ENCODE measurements at regions not wholly inside any gene's neighbourhood (a gene's known extent, or its start where the extent isn't known, plus 50 kb on each side); places are given as distances from the start of the nearest gene placed in this dataset.

- H3K27ac ChIP-seq, result no peak overlapping the region
- POLR2A ChIA-PET, result no interaction called here
- ATAC-seq (no peak), DNase-seq (ENCODE audit: low read depth in 1 of 2, low spot score in 1 of 2) (no peak), FAIRE-seq (no peak)
- CTCF ChIA-PET, result no interaction called here
- no peak overlapping the region for H3K4me3 ChIP-seq
- no peak overlapping the region for H3K4me2 ChIP-seq
- TF ChIP-seq CBX8 (IDR thresholded peaks at IDR 0.05) (no peak), RCOR1 (IDR thresholded peaks at IDR 0.05; ENCODE audit: low read depth, low read length) (no peak), FOSL2 (IDR thresholded peaks at IDR 0.05) (no peak), FOSL2 (CRISPR knock-in tag; IDR thresholded peaks at IDR 0.05) (no peak), TP53 (CRISPR knock-in tag; IDR thresholded peaks at IDR 0.05) (no peak), HDAC2 (IDR thresholded peaks at IDR 0.05) (no peak), NFE2L2 (conservative IDR thresholded peaks at IDR 0.05; ENCODE audit: low read length) (no peak), RARB (CRISPR knock-in tag; IDR thresholded peaks at IDR 0.05) (no peak), EHF (CRISPR knock-in tag; IDR thresholded peaks at IDR 0.05) (no peak), EHMT2 (IDR thresholded peaks at IDR 0.05; ENCODE audit: low read depth) (no peak), POLR2A (IDR thresholded peaks at IDR 0.05; ENCODE audit: low read length) (no peak)
- TF ChIP-seq, protein P1, sequence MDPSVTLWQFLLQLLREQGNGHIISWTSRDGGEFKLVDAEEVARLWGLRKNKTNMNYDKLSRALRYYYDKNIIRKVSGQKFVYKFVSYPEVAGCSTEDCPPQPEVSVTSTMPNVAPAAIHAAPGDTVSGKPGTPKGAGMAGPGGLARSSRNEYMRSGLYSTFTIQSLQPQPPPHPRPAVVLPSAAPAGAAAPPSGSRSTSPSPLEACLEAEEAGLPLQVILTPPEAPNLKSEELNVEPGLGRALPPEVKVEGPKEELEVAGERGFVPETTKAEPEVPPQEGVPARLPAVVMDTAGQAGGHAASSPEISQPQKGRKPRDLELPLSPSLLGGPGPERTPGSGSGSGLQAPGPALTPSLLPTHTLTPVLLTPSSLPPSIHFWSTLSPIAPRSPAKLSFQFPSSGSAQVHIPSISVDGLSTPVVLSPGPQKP (IDR thresholded peaks at IDR 0.05; ENCODE audit: low read depth, low read length), result no peak
- TF ChIP-seq, protein P2, sequence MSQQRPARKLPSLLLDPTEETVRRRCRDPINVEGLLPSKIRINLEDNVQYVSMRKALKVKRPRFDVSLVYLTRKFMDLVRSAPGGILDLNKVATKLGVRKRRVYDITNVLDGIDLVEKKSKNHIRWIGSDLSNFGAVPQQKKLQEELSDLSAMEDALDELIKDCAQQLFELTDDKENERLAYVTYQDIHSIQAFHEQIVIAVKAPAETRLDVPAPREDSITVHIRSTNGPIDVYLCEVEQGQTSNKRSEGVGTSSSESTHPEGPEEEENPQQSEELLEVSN (IDR thresholded peaks at IDR 0.05; ENCODE audit: borderline replicate concordance, low read depth), result no peak
- H3K4me1 ChIP-seq, result no peaks in the 10 kb centered on the region
- H3K9me3 ChIP-seq, result no peaks in the 10 kb centered on the region
- 17% methylated on average over 4 of the region's 4 CpGs for WGBS (ENCODE audit: missing lambda C conversion rate)
Observed at GRCh38 chr18:70662588-70662987, 373.7 kb downstream of the SOCS6 start.

DNA sequence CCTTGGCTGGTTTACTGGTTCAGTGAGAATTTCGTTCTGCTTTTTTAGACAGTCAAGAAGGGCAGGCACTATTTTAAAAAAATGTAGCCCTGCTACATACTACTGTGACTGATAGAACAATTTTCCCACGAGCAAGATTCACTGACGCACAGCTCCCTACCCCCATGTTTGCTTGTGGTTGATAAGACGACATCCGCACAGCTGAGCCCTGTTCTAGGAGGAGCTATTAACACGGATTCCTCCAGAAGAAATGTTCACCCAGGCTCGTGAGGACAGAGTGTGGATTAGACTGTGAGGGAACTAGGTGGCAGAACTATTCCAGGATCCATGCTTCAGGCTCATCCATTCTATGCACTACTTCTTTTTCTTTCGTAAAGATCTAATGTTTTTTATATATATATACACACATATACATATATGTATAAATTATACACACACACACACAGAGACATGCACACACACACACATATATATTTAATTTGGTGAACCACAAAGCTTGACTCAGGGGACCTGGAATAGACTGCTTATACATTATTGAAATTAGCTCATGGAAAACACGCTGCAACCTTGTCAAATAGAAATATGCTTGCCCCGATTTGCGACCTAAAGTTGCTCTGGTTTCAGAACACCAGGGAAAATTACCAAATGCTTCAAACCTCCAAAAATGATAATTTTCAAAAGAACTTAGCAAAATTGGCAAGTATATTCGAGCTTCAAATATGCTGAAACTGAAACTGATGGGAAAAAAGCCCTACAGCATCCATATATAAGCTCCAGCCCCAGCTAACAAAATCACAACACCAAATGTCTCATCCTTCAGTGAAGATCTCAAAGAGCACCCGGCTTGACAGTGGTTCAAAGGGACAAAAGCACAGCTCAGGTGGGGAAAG is 370.4 kb downstream of the SOCS6 start:
- ATAC-seq, result no peak
- H3K27ac ChIP-seq, result no peak overlapping the region
- no peak for TF ChIP-seq CHD2 (IDR thresholded peaks at IDR 0.05; ENCODE audit: low read length, partially characterized antibody)
- TF ChIP-seq ZC3H11A (IDR thresholded peaks at IDR 0.05), result no peak
- peak; percentile 63; the same call in 1 of the 2 replicates for TF ChIP-seq CBX8 (IDR thresholded peaks at IDR 0.05)
- WGBS (ENCODE audit: missing lambda C conversion rate), result 23% methylated on average over 13 of the region's 13 CpGs
- no peaks in the 10 kb centered on the region for H3K4me1 ChIP-seq
- H3K4me2 ChIP-seq, result no peak overlapping the region
- ChIA-PET POLR2A (no interaction called here), CTCF (no interaction called here)
- no peak for FAIRE-seq
- DNase-seq (ENCODE audit: low read depth in 1 of 2, low spot score in 1 of 2), result peak in 1 of 2 experiments; percentile 6
- H3K4me3 ChIP-seq, result no peak overlapping the region
- H3K9me3 ChIP-seq, result no peaks in the 10 kb centered on the region

- DNase-seq (ENCODE audit: low read depth in 1 of 2, low spot score in 1 of 2), result no peak
- no peak for FAIRE-seq
- Histone ChIP-seq H3K4me2 (no peak overlapping the region), H3K4me3 (no peak overlapping the region), H3K4me1 (no peaks in the 10 kb centered on the region), H3K27ac (no peak overlapping the region), H3K9me3 (no peaks in the 10 kb centered on the region)
- ATAC-seq, result no peak
- ChIA-PET CTCF (no interaction called here), POLR2A (no interaction called here)
- TF ChIP-seq RFX5 (IDR thresholded peaks at IDR 0.05) (no peak), PHF8 (IDR thresholded peaks at IDR 0.05; ENCODE audit: borderline replicate concordance, low read depth) (no peak), ZFP36 (IDR thresholded peaks at IDR 0.05; ENCODE audit: borderline replicate concordance, partially characterized antibody) (no peak), RCOR1 (IDR thresholded peaks at IDR 0.05; ENCODE audit: low read depth, low read length) (no peak), NFE2L2 (conservative IDR thresholded peaks at IDR 0.05; ENCODE audit: low read length) (no peak), CHD4 (IDR thresholded peaks at IDR 0.05; ENCODE audit: borderline replicate concordance) (no peak), CEBPB (IDR thresholded peaks at IDR 0.05) (no peak), CBX8 (IDR thresholded peaks at IDR 0.05) (no peak), MAZ (IDR thresholded peaks at IDR 0.05; ENCODE audit: borderline replicate concordance, low read depth, low read length) (no peak), POLR2A (IDR thresholded peaks at IDR 0.05; ENCODE audit: low read length) (no peak), PBX3 (IDR thresholded peaks at IDR 0.05) (no peak), FOSL2 (IDR thresholded peaks at IDR 0.05) (no peak), FOSL2 (CRISPR knock-in tag; IDR thresholded peaks at IDR 0.05) (no peak), GATA3 (IDR thresholded peaks at IDR 0.05; ENCODE audit: borderline replicate concordance) (no peak), MYC (IDR thresholded peaks at IDR 0.05; ENCODE audit: borderline replicate concordance, low read length) (no peak)
- TF ChIP-seq, protein P3, sequence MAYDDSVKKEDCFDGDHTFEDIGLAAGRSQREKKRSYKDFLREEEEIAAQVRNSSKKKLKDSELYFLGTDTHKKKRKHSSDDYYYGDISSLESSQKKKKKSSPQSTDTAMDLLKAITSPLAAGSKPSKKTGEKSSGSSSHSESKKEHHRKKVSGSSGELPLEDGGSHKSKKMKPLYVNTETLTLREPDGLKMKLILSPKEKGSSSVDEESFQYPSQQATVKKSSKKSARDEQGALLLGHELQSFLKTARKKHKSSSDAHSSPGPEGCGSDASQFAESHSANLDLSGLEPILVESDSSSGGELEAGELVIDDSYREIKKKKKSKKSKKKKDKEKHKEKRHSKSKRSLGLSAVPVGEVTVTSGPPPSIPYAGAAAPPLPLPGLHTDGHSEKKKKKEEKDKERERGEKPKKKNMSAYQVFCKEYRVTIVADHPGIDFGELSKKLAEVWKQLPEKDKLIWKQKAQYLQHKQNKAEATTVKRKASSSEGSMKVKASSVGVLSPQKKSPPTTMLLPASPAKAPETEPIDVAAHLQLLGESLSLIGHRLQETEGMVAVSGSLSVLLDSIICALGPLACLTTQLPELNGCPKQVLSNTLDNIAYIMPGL (CRISPR knock-in tag; IDR thresholded peaks at IDR 0.05; ENCODE audit: borderline replicate concordance), result no peak
- TF ChIP-seq, protein P4, sequence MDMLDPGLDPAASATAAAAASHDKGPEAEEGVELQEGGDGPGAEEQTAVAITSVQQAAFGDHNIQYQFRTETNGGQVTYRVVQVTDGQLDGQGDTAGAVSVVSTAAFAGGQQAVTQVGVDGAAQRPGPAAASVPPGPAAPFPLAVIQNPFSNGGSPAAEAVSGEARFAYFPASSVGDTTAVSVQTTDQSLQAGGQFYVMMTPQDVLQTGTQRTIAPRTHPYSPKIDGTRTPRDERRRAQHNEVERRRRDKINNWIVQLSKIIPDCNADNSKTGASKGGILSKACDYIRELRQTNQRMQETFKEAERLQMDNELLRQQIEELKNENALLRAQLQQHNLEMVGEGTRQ (IDR thresholded peaks at IDR 0.05), result no peak
- TF ChIP-seq, protein P2 (IDR thresholded peaks at IDR 0.05; ENCODE audit: borderline replicate concordance, low read depth), result no peak
Observed at GRCh38 chr18:70653671-70654070, 364.8 kb downstream of the SOCS6 start.
